HEK293 (cell line): ENCODE measurements at regions not wholly inside any gene's neighbourhood (a gene's known extent, or its start where the extent isn't known, plus 50 kb on each side); places are given as distances from the start of the nearest gene placed in this dataset.

Experiments
- CTCF ChIP-seq: fragments of 450-650 bp; formaldehyde crosslinking; IDR thresholded peaks from 2 replicates; pipeline ENCODE4 v1.5.1; 2016; ENCODE audit warnings: missing biosample characterization, missing genetic modification characterization
- ZBTB10 ChIP-seq: fragments of 450-650 bp; formaldehyde crosslinking; IDR thresholded peaks from 2 replicates; pipeline ENCODE4 v1.5.1; 2016; ENCODE audit warnings: missing biosample characterization, missing genetic modification characterization
- ZBTB20 ChIP-seq: fragments of 450-650 bp; formaldehyde crosslinking; IDR thresholded peaks from 2 replicates; pipeline ENCODE4 v1.5.1; 2016; ENCODE audit warnings: missing biosample characterization, missing genetic modification characterization
- ZNF138 ChIP-seq: fragments of 450-650 bp; formaldehyde crosslinking; IDR thresholded peaks from 2 replicates; pipeline ENCODE4 v1.5.1; 2016; ENCODE audit warnings: missing biosample characterization, missing genetic modification characterization, borderline replicate concordance
- ZNF174 ChIP-seq: fragments of 450-650 bp; formaldehyde crosslinking; IDR thresholded peaks from 2 replicates; pipeline ENCODE4 v1.5.0; 2017; ENCODE audit warnings: missing biosample characterization, mild to moderate bottlenecking, missing genetic modification characterization
- ZNF274 ChIP-seq, 2 experiments: fragments of 200-500 bp in 1 of 2; fragments of 450-650 bp in 1 of 2; sonication (Bioruptor generic) in 1 of 2; formaldehyde crosslinking in 1 of 2; IDR thresholded peaks; 2 replicates each; pipeline versions ENCODE4 v1.5.1 to v1.6.1; 2014 to 2016; ENCODE audit warnings: borderline replicate concordance in 1 of 2, inconsistent platforms in 1 of 2, low read length in 1 of 2, missing biosample characterization in 1 of 2, missing genetic modification characterization in 1 of 2
- ZNF398 ChIP-seq: fragments of 450-650 bp; formaldehyde crosslinking; IDR thresholded peaks from 2 replicates; pipeline ENCODE4 v1.5.1; 2017; ENCODE audit warnings: missing biosample characterization, missing genetic modification characterization
- ZNF501 ChIP-seq: fragments of 450-650 bp; formaldehyde crosslinking; IDR thresholded peaks from 2 replicates; pipeline ENCODE4 v1.5.1; 2016; ENCODE audit warnings: missing biosample characterization, missing genetic modification characterization
- ZNF768 ChIP-seq: fragments of 450-650 bp; formaldehyde crosslinking; IDR thresholded peaks from 2 replicates; pipeline ENCODE4 v1.5.1; 2018; ENCODE audit warnings: missing biosample characterization, mild to moderate bottlenecking, missing genetic modification characterization
- TF ChIP-seq, protein P1 (sequence below): fragments of 450-650 bp; formaldehyde crosslinking; IDR thresholded peaks from 2 replicates; pipeline ENCODE4 v1.5.1; 2016; ENCODE audit warnings: missing biosample characterization, missing genetic modification characterization
- TF ChIP-seq, protein P2 (sequence below): fragments of 450-650 bp; formaldehyde crosslinking; optimal IDR thresholded peaks from 2 replicates; pipeline ENCODE3; 2016; ENCODE audit warnings: missing biosample characterization, mild to moderate bottlenecking, missing genetic modification characterization

DNA sequence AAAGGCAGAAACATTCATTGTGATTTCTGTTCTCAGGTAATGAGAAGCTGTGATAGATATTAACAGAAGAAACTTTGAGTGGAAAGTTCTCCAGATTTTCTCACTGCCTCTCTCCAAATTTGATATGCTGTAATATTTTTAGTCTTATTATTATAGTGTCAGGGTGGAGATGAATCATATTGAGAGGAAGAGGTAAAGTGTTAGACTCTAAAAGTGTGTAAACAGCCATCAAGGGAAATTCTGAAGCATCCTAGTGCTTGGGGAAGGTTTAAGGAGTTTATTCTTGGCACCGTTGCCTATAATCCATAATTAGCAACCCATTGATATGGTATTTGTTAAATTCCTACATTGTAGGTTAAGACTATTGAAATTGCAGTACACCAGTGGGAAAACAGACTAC is 104.7 kb upstream of the NABP1 start:
- TF ChIP-seq CTCF (tag by site-specific recombination) (no peak), ZNF274 (IDR thresholded peaks at IDR 0.05; ENCODE audit: low read length) (no peak), ZNF274 (tag by site-specific recombination; IDR thresholded peaks at IDR 0.05; ENCODE audit: borderline replicate concordance) (no peak), ZNF398 (tag by site-specific recombination) (no peak), ZNF501 (tag by site-specific recombination) (no peak), ZNF768 (tag by site-specific recombination) (no peak), ZBTB10 (tag by site-specific recombination) (no peak), ZBTB20 (tag by site-specific recombination) (no peak), ZNF174 (tag by site-specific recombination) (no peak), ZNF138 (tag by site-specific recombination) (no peak)
- TF ChIP-seq, protein P1, sequence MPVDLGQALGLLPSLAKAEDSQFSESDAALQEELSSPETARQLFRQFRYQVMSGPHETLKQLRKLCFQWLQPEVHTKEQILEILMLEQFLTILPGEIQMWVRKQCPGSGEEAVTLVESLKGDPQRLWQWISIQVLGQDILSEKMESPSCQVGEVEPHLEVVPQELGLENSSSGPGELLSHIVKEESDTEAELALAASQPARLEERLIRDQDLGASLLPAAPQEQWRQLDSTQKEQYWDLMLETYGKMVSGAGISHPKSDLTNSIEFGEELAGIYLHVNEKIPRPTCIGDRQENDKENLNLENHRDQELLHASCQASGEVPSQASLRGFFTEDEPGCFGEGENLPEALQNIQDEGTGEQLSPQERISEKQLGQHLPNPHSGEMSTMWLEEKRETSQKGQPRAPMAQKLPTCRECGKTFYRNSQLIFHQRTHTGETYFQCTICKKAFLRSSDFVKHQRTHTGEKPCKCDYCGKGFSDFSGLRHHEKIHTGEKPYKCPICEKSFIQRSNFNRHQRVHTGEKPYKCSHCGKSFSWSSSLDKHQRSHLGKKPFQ (tag by site-specific recombination) = no peak
- TF ChIP-seq, protein P2, sequence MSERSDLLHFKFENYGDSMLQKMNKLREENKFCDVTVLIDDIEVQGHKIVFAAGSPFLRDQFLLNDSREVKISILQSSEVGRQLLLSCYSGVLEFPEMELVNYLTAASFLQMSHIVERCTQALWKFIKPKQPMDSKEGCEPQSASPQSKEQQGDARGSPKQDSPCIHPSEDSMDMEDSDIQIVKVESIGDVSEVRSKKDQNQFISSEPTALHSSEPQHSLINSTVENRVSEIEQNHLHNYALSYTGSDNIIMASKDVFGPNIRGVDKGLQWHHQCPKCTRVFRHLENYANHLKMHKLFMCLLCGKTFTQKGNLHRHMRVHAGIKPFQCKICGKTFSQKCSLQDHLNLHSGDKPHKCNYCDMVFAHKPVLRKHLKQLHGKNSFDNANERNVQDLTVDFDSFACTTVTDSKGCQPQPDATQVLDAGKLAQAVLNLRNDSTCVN (tag by site-specific recombination) = no peak
